ENCODE measurements at regions not wholly inside any gene's neighbourhood (a gene's known extent, or its start where the extent isn't known, plus 50 kb on each side); places are given as distances from the start of the nearest gene placed in this dataset.

- TF ChIP-seq CTCF (IDR thresholded peaks at IDR 0.05) (no peak), POLR2A (IDR thresholded peaks at IDR 0.05) (no peak), POLR2AphosphoS5 (IDR thresholded peaks at IDR 0.05) (no peak)
Observed at GRCh38 chr1:209302779-209303568, 280.5 kb upstream of the CAMK1G start.
